ENCODE measurements at regions not wholly inside any gene's neighbourhood (a gene's known extent, or its start where the extent isn't known, plus 50 kb on each side); places are given as distances from the start of the nearest gene placed in this dataset.

DNA sequence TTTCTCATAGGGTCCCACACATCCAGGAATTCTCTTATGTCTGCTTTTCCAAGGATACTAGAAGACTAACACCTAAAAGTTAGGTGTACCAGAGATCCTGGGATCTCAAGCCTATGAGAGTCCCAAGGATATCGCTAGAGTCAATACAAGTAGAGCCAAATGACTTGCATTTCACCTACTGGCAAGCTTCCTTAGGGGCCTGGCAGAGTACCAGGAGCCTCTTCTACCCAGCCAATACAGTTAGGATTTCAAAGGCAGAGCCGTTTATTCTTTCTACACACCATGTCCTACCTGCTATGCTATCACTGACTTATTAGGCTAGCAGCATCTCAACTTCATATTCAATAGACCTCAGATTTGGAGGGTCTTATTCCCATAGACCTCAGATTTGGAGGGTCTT, 53.5 kb upstream of the UNC5B start:
- TF ChIP-seq ZNF292 (tag by site-specific recombination; IDR thresholded peaks at IDR 0.05; ENCODE audit: borderline replicate concordance, low read depth), result no peak
- TF ChIP-seq KLF10 (tag by site-specific recombination; IDR thresholded peaks at IDR 0.05), result no peak
- TF ChIP-seq ZNF175 (tag by site-specific recombination; IDR thresholded peaks at IDR 0.05), result no peak
- TF ChIP-seq, protein P1, sequence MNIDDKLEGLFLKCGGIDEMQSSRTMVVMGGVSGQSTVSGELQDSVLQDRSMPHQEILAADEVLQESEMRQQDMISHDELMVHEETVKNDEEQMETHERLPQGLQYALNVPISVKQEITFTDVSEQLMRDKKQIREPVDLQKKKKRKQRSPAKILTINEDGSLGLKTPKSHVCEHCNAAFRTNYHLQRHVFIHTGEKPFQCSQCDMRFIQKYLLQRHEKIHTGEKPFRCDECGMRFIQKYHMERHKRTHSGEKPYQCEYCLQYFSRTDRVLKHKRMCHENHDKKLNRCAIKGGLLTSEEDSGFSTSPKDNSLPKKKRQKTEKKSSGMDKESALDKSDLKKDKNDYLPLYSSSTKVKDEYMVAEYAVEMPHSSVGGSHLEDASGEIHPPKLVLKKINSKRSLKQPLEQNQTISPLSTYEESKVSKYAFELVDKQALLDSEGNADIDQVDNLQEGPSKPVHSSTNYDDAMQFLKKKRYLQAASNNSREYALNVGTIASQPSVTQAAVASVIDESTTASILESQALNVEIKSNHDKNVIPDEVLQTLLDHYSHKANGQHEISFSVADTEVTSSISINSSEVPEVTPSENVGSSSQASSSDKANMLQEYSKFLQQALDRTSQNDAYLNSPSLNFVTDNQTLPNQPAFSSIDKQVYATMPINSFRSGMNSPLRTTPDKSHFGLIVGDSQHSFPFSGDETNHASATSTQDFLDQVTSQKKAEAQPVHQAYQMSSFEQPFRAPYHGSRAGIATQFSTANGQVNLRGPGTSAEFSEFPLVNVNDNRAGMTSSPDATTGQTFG (tag by site-specific recombination; IDR thresholded peaks at IDR 0.05; ENCODE audit: borderline replicate concordance), result no peak
- no peaks in the 10 kb centered on the region for H3K9me3 ChIP-seq (ENCODE audit: control insufficient read depth, insufficient read depth, low read depth, low read length)
- no peaks in the 10 kb centered on the region for H3K4me1 ChIP-seq (ENCODE audit: control insufficient read depth, insufficient read depth, low read length)
- H3K36me3 ChIP-seq (ENCODE audit: control insufficient read depth in 2 of 2, insufficient read depth in 1 of 2, low read length in 2 of 2), result no peaks in the 10 kb centered on the region
- no peak overlapping the region for H3K27ac ChIP-seq (ENCODE audit: extremely low read depth, low read depth, low read length)
- POLR2A ChIA-PET, result no interaction called here
- H3K4me3 ChIP-seq (ENCODE audit: low read depth, low read length), result no peak overlapping the region
- CTCF ChIA-PET, result no interaction called here

DNA sequence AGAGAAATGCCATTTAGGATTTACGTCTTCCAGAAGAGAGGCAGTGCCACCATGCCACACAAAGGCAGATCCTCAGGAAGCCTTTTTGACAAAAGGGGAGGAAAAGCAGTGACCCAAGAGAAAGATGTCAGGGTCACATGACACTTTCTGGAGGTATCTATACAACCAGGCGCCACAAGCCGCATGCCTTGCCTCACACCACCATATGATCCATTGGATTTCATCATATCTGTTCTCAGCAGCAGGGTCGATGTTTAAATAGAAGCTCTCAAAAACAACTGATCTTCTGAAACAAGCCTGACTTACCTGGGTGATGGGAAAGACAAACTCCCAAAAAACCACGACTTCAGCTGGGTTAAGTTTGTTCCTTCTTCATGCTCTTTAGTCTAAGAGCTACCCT, 52.5 kb upstream of the UNC5B start:
- Histone ChIP-seq H3K4me1 (ENCODE audit: control insufficient read depth, insufficient read depth, low read length) (no peaks in the 10 kb centered on the region), H3K36me3 (ENCODE audit: control insufficient read depth in 2 of 2, insufficient read depth in 1 of 2, low read length in 2 of 2) (no peaks in the 10 kb centered on the region), H3K4me3 (ENCODE audit: low read depth, low read length) (no peak overlapping the region), H3K9me3 (ENCODE audit: control insufficient read depth, insufficient read depth, low read depth, low read length) (no peaks in the 10 kb centered on the region), H3K27ac (ENCODE audit: extremely low read depth, low read depth, low read length) (no peak overlapping the region)
- ChIA-PET POLR2A (no interaction called here), CTCF (interaction anchor here (1.5 kb wide), 1 partner anchor 235 kb away, joined by 3 read pairs; no protein-coding TSS in a partner anchor)
- TF ChIP-seq ZBTB48 (tag by site-specific recombination; IDR thresholded peaks at IDR 0.05), result no peak
- TF ChIP-seq, protein P2, sequence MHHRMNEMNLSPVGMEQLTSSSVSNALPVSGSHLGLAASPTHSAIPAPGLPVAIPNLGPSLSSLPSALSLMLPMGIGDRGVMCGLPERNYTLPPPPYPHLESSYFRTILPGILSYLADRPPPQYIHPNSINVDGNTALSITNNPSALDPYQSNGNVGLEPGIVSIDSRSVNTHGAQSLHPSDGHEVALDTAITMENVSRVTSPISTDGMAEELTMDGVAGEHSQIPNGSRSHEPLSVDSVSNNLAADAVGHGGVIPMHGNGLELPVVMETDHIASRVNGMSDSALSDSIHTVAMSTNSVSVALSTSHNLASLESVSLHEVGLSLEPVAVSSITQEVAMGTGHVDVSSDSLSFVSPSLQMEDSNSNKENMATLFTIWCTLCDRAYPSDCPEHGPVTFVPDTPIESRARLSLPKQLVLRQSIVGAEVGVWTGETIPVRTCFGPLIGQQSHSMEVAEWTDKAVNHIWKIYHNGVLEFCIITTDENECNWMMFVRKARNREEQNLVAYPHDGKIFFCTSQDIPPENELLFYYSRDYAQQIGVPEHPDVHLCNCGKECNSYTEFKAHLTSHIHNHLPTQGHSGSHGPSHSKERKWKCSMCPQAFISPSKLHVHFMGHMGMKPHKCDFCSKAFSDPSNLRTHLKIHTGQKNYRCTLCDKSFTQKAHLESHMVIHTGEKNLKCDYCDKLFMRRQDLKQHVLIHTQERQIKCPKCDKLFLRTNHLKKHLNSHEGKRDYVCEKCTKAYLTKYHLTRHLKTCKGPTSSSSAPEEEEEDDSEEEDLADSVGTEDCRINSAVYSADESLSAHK (tag by site-specific recombination; IDR thresholded peaks at IDR 0.05), result no peak
- no peak for TF ChIP-seq ZNF529 (tag by site-specific recombination; IDR thresholded peaks at IDR 0.05; ENCODE audit: insufficient replicate concordance)
- TF ChIP-seq ZNF514 (tag by site-specific recombination; IDR thresholded peaks at IDR 0.05), result no peak
- TF ChIP-seq, protein P3, sequence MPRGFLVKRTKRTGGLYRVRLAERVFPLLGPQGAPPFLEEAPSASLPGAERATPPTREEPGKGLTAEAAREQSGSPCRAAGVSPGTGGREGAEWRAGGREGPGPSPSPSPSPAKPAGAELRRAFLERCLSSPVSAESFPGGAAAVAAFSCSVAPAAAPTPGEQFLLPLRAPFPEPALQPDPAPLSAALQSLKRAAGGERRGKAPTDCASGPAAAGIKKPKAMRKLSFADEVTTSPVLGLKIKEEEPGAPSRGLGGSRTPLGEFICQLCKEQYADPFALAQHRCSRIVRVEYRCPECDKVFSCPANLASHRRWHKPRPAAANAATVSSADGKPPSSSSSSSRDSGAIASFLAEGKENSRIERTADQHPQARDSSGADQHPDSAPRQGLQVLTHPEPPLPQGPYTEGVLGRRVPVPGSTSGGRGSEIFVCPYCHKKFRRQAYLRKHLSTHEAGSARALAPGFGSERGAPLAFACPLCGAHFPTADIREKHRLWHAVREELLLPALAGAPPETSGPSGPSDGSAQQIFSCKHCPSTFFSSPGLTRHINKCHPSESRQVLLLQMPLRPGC (tag by site-specific recombination; IDR thresholded peaks at IDR 0.05), result no peak
- no peak for TF ChIP-seq ZNF48 (tag by site-specific recombination; IDR thresholded peaks at IDR 0.05)
- TF ChIP-seq ZBTB21 (tag by site-specific recombination; IDR thresholded peaks at IDR 0.05), result no peak
- TF ChIP-seq, protein P4, sequence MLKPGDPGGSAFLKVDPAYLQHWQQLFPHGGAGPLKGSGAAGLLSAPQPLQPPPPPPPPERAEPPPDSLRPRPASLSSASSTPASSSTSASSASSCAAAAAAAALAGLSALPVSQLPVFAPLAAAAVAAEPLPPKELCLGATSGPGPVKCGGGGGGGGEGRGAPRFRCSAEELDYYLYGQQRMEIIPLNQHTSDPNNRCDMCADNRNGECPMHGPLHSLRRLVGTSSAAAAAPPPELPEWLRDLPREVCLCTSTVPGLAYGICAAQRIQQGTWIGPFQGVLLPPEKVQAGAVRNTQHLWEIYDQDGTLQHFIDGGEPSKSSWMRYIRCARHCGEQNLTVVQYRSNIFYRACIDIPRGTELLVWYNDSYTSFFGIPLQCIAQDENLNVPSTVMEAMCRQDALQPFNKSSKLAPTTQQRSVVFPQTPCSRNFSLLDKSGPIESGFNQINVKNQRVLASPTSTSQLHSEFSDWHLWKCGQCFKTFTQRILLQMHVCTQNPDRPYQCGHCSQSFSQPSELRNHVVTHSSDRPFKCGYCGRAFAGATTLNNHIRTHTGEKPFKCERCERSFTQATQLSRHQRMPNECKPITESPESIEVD (tag by site-specific recombination; IDR thresholded peaks at IDR 0.05), result no peak
- no peak for TF ChIP-seq ZNF837 (tag by site-specific recombination; IDR thresholded peaks at IDR 0.05)
- TF ChIP-seq, protein P5, sequence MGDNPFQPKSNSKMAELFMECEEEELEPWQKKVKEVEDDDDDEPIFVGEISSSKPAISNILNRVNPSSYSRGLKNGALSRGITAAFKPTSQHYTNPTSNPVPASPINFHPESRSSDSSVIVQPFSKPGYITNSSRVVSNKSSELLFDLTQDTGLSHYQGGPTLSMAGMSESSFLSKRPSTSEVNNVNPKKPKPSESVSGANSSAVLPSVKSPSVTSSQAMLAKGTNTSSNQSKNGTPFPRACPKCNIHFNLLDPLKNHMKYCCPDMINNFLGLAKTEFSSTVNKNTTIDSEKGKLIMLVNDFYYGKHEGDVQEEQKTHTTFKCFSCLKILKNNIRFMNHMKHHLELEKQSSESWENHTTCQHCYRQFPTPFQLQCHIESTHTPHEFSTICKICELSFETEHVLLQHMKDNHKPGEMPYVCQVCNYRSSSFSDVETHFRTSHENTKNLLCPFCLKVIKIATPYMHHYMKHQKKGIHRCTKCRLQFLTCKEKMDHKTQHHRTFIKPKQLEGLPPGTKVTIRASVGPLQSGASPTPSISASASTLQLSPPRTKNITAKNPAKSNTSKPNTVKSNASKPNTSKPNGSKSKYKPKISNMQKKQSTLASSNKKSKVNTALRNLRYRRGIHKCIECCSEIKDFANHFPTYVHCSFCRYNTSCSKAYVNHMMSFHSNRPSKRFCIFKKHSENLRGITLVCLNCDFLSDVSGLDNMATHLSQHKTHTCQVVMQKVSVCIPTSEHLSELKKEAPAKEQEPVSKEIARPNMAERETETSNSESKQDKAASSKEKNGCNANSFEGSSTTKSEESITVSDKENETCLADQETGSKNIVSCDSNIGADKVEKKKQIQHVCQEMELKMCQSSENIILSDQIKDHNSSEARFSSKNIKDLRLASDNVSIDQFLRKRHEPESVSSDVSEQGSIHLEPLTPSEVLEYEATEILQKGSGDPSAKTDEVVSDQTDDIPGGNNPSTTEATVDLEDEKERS (tag by site-specific recombination; IDR thresholded peaks at IDR 0.05), result no peak
- no peak for TF ChIP-seq ZNF266 (tag by site-specific recombination; IDR thresholded peaks at IDR 0.05; ENCODE audit: low read depth)
- TF ChIP-seq ZNF549 (tag by site-specific recombination; IDR thresholded peaks at IDR 0.05), result no peak
- TF ChIP-seq SETDB1 (IDR thresholded peaks at IDR 0.05; ENCODE audit: insufficient read length, low read length), result no peak
- TF ChIP-seq ZNF548 (tag by site-specific recombination; IDR thresholded peaks at IDR 0.05), result no peak
- TF ChIP-seq KLF1 (tag by site-specific recombination; IDR thresholded peaks at IDR 0.05), result no peak
- TF ChIP-seq ZFP41 (tag by site-specific recombination; IDR thresholded peaks at IDR 0.05; ENCODE audit: borderline replicate concordance), result no peak
- no peak for TF ChIP-seq ZNF16 (tag by site-specific recombination; IDR thresholded peaks at IDR 0.05; ENCODE audit: low read depth)
- no peak for TF ChIP-seq ZNF157 (tag by site-specific recombination; IDR thresholded peaks at IDR 0.05)

Measured in HEK293 (cell line).